Islet precursor cell (in vitro differentiated cells): ENCODE measurements at regions not wholly inside any gene's neighbourhood (a gene's known extent, or its start where the extent isn't known, plus 50 kb on each side); places are given as distances from the start of the nearest gene placed in this dataset.
"Not testable (repeated sequence)": the region's sequence is repeated elsewhere in the genome, so short reads cannot be mapped to it uniquely, and the experiment has no call there.

Experiments
- DNase-seq: peaks from one replicate; pipeline ENCODE4 v3.0.0-alpha.2; 2018

- no peak for DNase-seq
Measured at GRCh38 chr6:88449770-88450169, 283.6 kb upstream of the CNR1 start.

- DNase-seq, result no peak
Measured at GRCh38 chr6:88445188-88445965, 279.2 kb upstream of the CNR1 start.

DNA sequence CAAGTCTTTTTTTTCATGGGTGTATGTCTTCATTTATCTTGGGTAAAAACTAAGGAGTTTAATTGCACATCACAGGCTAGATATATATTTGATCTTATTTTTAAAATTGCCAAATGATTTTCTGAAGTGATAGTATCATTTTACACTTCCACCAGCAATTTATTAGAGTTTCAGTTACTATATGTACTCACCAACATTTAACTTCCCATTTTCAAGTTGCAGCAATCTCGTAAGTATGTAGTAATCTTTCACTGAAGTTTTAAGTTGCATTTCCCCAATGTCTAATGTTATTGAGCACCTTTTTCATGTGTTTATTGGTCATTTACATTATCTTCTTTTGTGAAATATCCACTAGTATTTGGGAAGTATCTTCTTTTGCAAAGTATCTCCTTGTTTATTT, 277.4 kb upstream of the CNR1 start:
- no peak for DNase-seq

- no peak for DNase-seq
Measured at GRCh38 chr6:88442737-88443136, 276.6 kb upstream of the CNR1 start.

DNA sequence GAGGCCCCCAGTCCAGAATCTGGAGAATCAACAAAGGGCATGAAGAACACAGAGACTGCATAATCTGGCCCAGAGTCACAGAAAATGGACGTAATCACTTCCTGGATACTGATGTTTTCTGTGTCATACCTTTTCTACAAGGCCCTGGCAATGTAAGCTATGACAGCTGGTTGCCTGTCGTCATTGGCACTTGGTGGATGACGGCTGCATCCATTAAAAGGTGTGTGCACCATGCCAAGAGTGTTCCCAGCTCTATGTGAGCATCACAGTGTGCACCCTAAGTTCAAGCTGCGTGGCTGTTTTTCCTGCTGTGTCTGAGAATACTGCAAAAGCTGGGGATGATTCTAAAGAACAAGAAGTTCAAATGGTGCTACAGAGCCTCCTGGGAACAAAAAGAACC, 275.2 kb upstream of the CNR1 start:
- no peak for DNase-seq

DNA sequence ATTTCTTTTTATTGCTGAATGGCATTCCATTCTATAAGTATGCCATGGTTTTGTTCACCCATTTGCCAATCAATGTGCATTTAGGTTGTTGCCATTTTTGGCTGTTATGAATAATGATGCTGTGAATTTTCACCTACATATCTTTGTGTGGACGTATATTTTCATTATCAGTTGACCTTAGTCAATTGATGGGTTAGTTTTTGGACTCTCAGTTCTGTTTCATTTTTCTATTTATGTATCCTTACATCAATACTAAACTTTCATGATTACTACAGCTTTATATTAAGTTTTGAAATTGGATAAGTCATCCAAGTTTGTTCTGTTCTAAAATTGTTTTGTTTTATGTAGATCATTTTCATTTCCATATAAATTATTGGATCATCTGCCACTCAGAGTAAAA, 261.9 kb upstream of the CNR1 start:
- no peak for DNase-seq

DNA sequence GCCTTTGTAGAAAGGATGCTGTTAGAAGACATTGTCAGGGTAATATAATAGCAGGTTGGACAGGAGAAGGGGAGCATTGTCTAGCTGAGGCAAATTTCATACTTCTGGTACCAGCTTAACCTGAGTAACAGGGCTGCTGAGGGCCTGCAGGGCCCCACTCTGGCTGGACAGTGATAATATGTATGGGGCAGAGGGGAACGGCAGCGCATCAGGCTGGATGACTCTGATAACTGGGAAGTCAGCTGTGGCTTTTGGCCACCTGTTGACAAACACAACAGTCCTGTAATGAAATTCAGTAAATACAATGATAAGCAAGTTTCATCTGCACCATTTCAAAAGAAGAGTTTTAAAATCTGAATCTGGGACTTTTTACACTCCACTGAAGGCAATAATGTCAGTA, 259.9 kb upstream of the CNR1 start:
- no peak for DNase-seq

GRCh38 chr6:88422831-88423230, 256.7 kb upstream of the CNR1 start:
- DNase-seq, result no peak

GRCh38 chr6:88420967-88421488, 254.9 kb upstream of the CNR1 start:
- not testable (repeated sequence) for DNase-seq

- not testable (repeated sequence) for DNase-seq
Measured at GRCh38 chr6:88418921-88419810, 253.0 kb upstream of the CNR1 start.

- not testable (repeated sequence) for DNase-seq
Measured at GRCh38 chr6:88417361-88417760, 251.2 kb upstream of the CNR1 start.

DNA sequence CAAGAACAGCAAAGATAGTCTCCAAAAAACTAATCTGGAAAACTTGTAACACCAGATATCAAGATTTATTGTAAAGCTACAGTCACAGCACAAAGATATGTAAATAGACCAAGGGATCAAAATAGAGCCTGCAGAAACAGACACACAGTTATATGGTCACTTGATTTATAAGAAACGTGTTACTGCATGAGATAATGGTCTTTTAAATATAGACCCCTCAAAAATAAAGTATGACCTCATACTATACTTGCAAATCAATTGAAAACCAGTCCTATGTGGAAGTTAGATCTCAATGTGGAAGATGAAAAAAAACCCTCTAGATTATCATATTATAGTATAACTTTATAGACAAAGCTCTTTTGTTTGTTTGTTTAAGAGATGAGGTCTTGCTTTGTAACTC, 247.3 kb upstream of the CNR1 start:
- no peak for DNase-seq

DNA sequence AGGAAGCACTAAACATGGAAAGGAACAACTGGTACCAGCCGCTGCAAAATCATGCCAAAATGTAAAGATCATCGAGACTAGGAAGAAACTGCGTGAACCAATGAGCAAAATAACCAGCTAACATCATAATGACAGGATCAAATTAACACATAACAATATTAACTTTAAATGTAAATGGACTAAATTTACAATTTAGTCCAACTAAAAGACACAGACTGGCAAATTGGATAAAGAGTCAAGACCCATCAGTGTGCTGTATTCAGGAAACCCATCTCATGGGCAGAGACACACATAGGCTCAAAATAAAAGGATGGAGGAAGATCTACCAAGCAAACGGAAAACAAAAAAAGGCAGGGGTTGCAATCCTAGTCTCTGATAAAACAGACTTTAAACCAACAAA, 242.2 kb upstream of the CNR1 start:
- not testable (repeated sequence) for DNase-seq

GRCh38 chr6:88406674-88407073, 240.5 kb upstream of the CNR1 start:
- not testable (repeated sequence) for DNase-seq

GRCh38 chr6:88403486-88403885, 237.3 kb upstream of the CNR1 start:
- no peak for DNase-seq

- DNase-seq, result no peak
Measured at GRCh38 chr6:88402909-88403308, 236.8 kb upstream of the CNR1 start.

- not testable (repeated sequence) for DNase-seq
Measured at GRCh38 chr6:88390998-88391397, 224.9 kb upstream of the CNR1 start.

- DNase-seq, result no peak
Measured at GRCh38 chr6:88388589-88388988, 222.4 kb upstream of the CNR1 start.

DNA sequence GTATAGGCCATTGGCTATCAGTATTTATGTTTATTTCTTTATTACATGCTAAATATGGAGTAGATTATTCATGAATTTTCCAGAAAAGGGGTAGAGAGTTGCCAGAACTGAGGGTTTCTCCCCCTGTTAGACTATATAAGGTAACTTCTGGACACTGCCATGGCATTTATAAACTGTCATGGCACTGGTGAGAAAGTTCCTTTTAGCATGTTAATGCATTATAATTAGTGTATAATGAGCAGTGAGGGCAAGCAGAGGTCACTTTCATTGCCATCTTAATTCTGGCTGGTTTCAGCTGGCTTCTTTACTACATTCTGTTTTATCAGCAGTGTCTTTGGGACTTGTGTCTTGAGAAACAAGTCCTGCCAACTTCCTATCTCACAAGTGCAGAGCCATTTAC, 220.0 kb upstream of the CNR1 start:
- DNase-seq, result no peak

GRCh38 chr6:88383183-88383582, 217.0 kb upstream of the CNR1 start:
- no peak for DNase-seq

GRCh38 chr6:88381289-88381642, 215.1 kb upstream of the CNR1 start:
- DNase-seq, result no peak

DNA sequence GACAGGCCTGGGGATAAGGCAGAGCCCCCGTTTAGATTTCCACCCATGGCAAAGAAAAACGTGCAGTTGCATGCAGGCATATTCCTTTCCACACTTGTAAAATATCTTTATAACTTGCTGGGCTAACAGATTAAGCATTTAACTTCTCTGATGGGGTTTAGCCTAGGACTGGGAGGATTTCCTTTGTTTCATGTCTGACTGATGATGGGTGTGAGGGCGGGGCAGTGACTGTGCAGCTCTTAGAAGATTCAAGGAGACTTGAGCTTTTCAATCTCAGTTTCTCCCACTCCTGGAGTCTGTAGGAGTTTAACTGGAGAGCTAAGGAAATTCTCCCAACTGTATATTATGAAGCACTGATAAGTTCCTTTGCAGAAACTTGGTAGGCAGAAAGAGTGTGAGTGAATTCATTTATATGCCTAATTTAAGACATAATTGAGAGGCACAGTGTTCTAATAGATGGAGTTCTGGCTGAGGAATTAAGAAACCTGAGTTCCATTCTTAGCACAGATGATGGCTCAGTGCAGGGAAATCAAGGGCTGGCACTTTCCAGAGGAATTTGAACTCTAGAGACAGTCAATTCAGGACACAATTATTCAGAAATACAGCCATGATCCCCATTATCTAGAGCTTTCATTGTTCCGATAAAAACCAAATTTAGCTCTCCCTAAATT, 214.6 kb upstream of the CNR1 start:
- no peak for DNase-seq

DNA sequence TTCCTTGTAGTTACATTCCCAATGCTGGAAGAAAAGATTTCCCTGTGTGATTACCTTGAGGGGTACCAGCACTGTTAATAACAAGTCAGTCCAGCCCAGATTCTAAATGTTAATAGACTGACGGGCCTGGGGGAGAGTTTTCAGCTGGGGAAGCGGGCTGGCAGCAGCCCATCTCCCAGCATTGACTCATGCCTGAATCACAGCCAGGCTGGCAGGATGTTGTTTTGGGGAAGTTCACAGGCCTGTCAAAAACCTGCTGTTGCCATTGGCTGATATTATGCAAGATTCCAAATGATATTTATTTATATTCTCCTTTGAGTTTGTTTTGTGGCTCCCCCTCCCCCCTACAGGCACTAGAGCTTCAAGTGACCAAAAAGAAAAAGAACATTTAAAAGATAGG, 213.9 kb upstream of the CNR1 start:
- peak; percentile 78 for DNase-seq
